Activated CD4-positive, alpha-beta T cell treated with anti-CD3 and anti-CD28 coated beads, Interleukin-2, amount 50 U/mL, for 48 hours (primary cell): ENCODE measurements at regions not wholly inside any gene's neighbourhood (a gene's known extent, or its start where the extent isn't known, plus 50 kb on each side); places are given as distances from the start of the nearest gene placed in this dataset.
"Not testable (repeated sequence)": the region's sequence is repeated elsewhere in the genome, so short reads cannot be mapped to it uniquely, and the experiment has no call there.

Experiments used
- DNase-seq, 2 experiments: peaks; one replicate each; pipeline ENCODE4 v3.0.0-alpha.2; 2020

DNA sequence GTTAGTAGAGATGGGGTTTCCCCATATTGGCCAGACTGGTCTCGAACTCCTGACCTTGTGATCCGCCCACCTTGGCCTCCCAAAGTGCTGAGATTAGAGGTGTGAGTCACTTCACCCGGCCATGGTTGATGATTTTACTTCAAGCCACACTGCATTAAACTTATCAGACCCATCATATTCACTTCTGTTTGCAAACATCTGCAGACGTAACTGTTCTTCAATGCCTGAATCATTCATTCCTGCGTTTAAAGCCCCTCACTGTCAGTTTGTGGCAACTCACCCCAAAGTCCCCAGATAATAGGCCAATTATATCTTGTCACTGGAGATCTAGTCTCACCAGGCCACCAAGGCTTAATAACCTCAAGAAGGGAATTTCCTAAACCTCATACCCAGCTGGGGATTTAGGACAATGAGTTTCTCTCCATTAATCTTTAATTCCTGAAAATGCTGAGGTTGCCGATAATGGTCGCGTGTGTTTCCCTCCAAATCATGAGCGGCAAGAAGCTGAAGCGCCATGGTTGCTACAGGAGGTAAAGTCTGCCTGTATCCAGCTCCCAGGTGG lies 229.6 kb downstream of the LY86 start:
- DNase-seq, result no peak

DNA sequence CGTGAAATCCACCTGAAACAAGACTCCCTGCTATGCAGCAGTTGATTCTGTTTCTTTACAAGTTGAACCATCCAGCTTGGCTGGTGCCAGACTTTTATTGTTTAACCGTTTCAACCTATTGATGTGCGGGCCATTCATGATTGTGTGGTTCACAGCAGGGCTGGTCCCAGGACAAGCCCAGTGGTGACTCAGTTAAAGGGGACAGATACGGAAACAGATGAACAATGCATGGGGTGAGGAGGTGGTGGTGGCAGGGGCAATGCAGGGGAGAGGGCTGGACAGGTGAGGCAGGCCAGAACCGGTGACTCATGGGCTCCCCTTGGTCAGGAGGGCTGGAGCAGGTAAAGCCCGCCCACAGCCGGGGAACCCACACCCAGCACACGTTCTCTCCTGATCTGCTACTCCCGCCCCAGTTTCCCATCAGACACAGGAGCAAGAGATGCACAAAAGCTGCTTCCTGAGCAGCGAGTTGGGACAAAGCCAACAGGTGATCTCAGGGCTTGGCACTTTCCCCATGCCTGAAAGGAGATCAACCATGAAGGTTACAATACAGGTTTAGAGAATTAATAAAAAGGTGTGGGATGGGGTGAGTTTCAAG lies 232.2 kb downstream of the LY86 start:
- DNase-seq, result no peak

- no peak for DNase-seq
Measured at GRCh38 chr6:6821639-6822261, 233.2 kb downstream of the LY86 start.

- no peak for DNase-seq
Measured at GRCh38 chr6:6823030-6823429, 234.5 kb downstream of the LY86 start.

- DNase-seq, result no peak
Measured at GRCh38 chr6:6823568-6824224, 235.2 kb downstream of the LY86 start.

DNA sequence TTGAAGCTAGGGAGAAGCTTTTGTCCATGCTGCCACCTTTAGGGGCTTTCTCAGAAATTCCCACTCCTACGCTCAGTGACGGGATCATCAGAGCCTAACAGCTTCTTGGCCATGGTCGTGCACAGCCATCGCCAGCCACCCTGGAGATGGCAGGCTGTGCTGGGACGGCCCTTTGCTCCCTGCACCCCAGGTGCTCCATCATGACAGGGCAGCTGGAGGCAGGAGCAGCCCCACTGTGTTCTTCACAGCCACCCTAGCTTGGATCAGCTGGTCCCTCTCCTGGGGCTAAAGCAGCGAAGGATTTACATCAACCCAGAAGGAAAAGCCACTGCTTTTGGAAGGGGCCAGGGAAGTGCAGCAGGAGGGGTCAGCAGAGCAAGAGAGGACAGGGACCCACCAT lies 235.9 kb downstream of the LY86 start:
- DNase-seq, result no peak

DNA sequence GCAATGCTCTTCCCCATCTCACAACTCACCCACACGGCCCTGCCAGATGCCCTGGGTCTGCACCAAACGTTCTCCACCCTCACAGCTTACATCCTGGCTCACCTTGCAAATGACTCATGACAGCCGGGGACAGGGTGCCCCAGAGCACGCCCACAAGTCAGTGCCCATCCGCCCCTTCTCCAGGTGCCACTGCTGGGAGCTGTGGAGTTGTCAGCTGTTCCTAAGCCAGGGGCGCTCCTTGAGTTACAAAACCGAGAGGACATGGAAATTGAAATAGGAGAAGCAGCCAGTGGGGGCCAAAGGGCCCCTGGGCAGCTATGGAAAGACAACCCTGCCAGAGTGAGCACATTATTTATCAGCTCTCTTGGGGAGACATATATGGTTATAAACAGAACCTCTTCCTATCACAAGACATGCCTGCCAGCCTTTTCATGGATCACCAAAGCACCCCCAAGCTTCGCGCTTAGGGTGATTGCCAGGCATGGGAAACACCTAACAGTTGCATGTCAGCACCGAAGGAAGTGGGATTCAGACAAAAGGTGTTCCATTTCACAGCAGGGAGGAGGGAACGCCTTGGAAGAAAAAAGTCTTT lies 236.8 kb downstream of the LY86 start:
- DNase-seq, result no peak

DNA sequence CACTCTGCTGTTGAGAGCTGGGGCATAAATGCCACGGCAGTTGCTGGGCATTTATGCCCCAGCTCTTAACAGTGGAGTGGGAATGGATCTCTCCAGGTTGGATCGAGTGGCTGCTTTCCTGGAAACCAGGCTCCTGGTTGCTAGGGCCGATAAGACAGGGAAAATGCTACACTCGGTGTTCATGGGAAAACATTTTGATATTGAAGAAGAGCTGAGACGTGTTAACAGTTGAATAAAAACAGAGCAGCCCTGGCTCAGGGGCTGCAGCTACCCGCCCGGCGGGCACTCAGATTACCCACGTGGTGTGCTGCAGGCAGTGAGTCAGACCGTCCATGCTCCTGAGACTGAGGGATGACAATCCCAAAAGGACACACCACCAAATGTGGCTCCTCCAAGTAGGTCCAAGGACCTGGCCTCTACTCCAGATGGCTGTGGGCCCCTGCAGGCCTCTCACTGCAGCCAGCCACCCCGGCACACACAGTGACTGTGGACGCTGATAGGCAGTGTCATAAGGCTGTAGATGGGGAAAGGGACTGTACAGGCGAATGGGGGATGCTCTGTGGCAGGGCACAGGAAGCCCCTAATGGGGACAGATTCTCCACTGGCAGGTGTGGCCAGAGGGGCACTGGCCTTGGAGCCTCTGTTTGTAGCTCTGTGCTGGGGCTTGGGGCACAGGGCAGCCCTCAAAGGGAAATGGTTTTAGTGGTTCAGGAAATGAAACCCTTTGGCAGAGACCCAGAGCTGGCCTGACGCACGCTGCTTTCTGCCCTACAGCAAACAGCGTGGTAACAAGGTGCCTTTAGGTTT lies 237.8 kb downstream of the LY86 start:
- peak; percentile 7 to 18 for DNase-seq

- DNase-seq, result no peak
Measured at GRCh38 chr6:6826961-6827360, 238.4 kb downstream of the LY86 start.

DNA sequence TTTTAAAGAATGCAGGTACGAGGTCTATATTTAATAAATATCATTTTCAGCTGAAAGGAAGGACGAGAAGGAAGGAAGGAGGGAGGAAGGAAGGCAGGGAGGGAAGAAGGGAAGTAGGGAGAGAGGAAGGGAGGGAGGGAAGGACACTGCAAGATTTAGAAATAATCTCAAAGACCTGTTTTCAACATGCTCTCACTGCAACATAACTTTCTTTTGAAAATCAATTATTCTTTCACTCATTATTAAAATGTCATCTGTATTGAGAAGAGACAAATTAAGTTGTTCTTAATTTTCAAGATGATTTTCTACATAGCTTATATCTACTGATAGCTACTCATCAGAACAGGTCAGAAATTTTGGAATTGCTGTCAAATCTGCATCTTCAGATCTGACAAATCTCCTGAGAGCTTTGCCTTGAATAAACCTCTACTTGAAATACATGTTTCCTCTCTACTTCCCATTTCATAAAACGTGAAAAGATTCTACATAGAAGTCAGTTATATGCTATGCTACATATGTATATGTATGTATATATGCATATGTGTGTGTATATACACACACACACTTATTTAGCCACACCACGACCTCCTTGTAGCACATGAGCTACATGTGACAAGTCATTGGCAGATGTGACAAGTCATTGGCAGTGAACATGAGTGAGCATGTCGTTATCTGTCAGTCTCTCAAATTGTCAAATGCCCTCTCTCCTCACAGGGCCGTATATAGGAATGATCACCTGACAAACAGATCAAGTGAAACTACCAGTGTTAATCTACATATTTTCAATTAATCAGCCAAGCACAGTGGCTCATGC lies 241.6 kb downstream of the LY86 start:
- no peak for DNase-seq

DNA sequence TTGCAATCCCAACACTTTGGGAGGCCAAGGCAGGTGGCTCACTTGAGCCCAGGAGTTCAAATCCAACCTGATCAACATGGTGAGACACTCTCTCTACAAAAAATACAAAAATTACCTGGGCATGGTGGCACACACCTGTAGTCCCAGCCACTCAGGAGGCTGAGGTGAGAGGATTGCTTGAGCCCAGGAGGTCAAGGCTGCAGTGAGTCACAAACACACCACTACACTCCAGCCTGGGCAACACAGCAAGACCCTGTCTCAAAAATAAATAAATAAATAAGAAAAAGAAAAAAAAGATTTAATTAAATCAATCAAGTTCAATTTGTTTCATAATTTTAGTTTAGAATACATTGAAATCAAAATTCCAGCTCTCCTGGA lies 242.2 kb downstream of the LY86 start:
- DNase-seq, result not testable (repeated sequence)

GRCh38 chr6:6832439-6832838 lies 243.9 kb downstream of the LY86 start:
- no peak for DNase-seq

GRCh38 chr6:6834356-6835222 lies 246.1 kb downstream of the LY86 start:
- DNase-seq, result no peak

- no peak for DNase-seq
Measured at GRCh38 chr6:6835223-6835503, 246.6 kb downstream of the LY86 start.

GRCh38 chr6:6836609-6837406 lies 248.3 kb downstream of the LY86 start:
- no peak for DNase-seq

- DNase-seq, result no peak
Measured at GRCh38 chr6:6837541-6838080, 249.1 kb downstream of the LY86 start.

GRCh38 chr6:6840831-6841291 lies 252.3 kb downstream of the LY86 start:
- DNase-seq, result no peak

DNA sequence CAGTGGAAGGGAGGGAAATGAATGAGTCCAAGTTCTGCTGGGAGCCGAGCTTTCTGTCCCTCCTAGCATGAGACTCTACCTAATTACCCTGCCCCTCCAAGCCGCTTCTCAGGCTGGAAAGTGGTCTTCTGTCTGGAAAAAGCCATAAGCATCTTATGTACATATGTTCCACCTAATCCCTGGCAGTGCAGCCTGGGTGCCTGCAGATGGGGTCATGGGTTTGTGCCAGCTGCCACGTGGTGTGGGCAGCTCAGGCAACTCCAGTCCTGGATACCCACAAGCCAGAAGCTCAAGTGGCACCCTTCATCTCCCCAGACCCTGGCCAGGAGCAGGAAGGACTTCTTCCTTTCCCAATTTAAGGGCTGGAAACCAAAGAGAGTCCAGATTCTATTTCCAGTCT lies 253.1 kb downstream of the LY86 start:
- DNase-seq, result no peak

- DNase-seq, result no peak
Measured at GRCh38 chr6:6842291-6842690, 253.8 kb downstream of the LY86 start.

- DNase-seq, result no peak
Measured at GRCh38 chr6:6843057-6843627, 254.6 kb downstream of the LY86 start.
